ENCODE measurements at regions not wholly inside any gene's neighbourhood (a gene's known extent, or its start where the extent isn't known, plus 50 kb on each side); places are given as distances from the start of the nearest gene placed in this dataset.

- TF ChIP-seq REST (IDR thresholded peaks at IDR 0.05): no peak
- TF ChIP-seq HNF4G (IDR thresholded peaks at IDR 0.05): no peak
- no peak for TF ChIP-seq CTCF (IDR thresholded peaks at IDR 0.05; ENCODE audit: low read depth, low read length, missing input control)
- no peak for TF ChIP-seq JUND (IDR thresholded peaks at IDR 0.05)
- TF ChIP-seq NR2F2 (IDR thresholded peaks at IDR 0.05): no peak
- TF ChIP-seq HNF4A (conservative IDR thresholded peaks at IDR 0.05): no peak
- no peak for TF ChIP-seq TAF1 (conservative IDR thresholded peaks at IDR 0.05)
- TF ChIP-seq RAD21 (IDR thresholded peaks at IDR 0.05): no peak
- TF ChIP-seq RXRA (IDR thresholded peaks at IDR 0.05): no peak
These were observed 137.9 kb downstream of the PJA1 start for GRCh38 chrX:69027181-69028005.

All from liver (tissue), 3 donors.